Liver (tissue), 8 donors: ENCODE measurements at regions not wholly inside any gene's neighbourhood (a gene's known extent, or its start where the extent isn't known, plus 50 kb on each side); places are given as distances from the start of the nearest gene placed in this dataset.

ENCODE experiments used
- DNase-seq: peaks from one replicate; pipeline ENCODE4 v3.0.0-alpha.2; 2017; ENCODE audit warnings: low spot score
- H3K27ac ChIP-seq, 2 donors: one replicate each; pipeline ENCODE4 v1.7.0; 2013; ENCODE audit warnings: inconsistent platforms in 2 of 2, low read length in 2 of 2, control low read depth in 1 of 2, low read depth in 1 of 2, mild to moderate bottlenecking in 1 of 2
- H3K27me3 ChIP-seq, 4 donors: one replicate each; pipeline versions ENCODE4 v1.6.1 to v1.7.0; 2013; ENCODE audit warnings: low read length in 3 of 4, inconsistent platforms in 1 of 4, mild to moderate bottlenecking in 1 of 4, moderate library complexity in 1 of 4; ENCODE audit not compliant: control insufficient read depth in 4 of 4, insufficient read depth in 4 of 4
- H3K36me3 ChIP-seq, 4 donors: one replicate each; pipeline versions ENCODE4 v1.6.1 to v1.7.0; 2013; ENCODE audit warnings: low read length in 3 of 4, mild to moderate bottlenecking in 3 of 4, low read depth in 1 of 4, moderate library complexity in 1 of 4; ENCODE audit not compliant: control insufficient read depth in 4 of 4, insufficient read depth in 3 of 4
- H3K4me1 ChIP-seq, 4 donors: one replicate each; pipeline versions ENCODE4 v1.6.1 to v1.7.0; 2013; ENCODE audit warnings: low read length in 3 of 4, mild to moderate bottlenecking in 3 of 4, moderate library complexity in 1 of 4; ENCODE audit not compliant: control insufficient read depth in 4 of 4, insufficient read depth in 4 of 4
- H3K4me3 ChIP-seq, 3 donors: one replicate each; pipeline versions ENCODE4 v1.6.1 to v1.7.0; 2013; ENCODE audit warnings: low read length in 3 of 3, control low read depth in 1 of 3, low read depth in 1 of 3, mild to moderate bottlenecking in 1 of 3
- H3K9ac ChIP-seq, 2 donors: one replicate each; pipeline ENCODE4 v1.7.0; 2013; ENCODE audit warnings: low read length in 2 of 2, mild to moderate bottlenecking in 2 of 2, moderate library complexity in 2 of 2, control low read depth in 1 of 2, low read depth in 1 of 2
- H3K9me3 ChIP-seq, 4 donors: one replicate each; pipeline versions ENCODE4 v1.6.1 to v1.7.0; 2013; ENCODE audit warnings: low read length in 3 of 4; ENCODE audit not compliant: control insufficient read depth in 4 of 4
- CTCF ChIP-seq: fragments of 150-350 bp; IDR thresholded peaks from 2 replicates; pipeline ENCODE4 v1.5.1; 2017; ENCODE audit warnings: improper control_type of control experiment, low read depth, low read length; ENCODE audit not compliant: missing input control
- FOXA1 ChIP-seq: IDR thresholded peaks from 2 replicates; pipeline ENCODE4 v1.6.1; 2016; ENCODE audit warnings: antibody characterized with exemption
- FOXA2 ChIP-seq: IDR thresholded peaks from 2 replicates; pipeline ENCODE4 v1.6.1; 2016; ENCODE audit warnings: antibody characterized with exemption
- GABPA ChIP-seq, 2 donors: IDR thresholded peaks in 1 of 2; conservative IDR thresholded peaks in 1 of 2; 2 replicates each; pipeline ENCODE4 v1.6.1; 2016; ENCODE audit warnings: antibody characterized with exemption in 2 of 2, mild to moderate bottlenecking in 1 of 2, moderate library complexity in 1 of 2
- HNF4A ChIP-seq, 2 donors: conservative IDR thresholded peaks; 2 replicates each; pipeline ENCODE4 v1.6.1; 2016; ENCODE audit warnings: antibody characterized with exemption in 2 of 2, mild to moderate bottlenecking in 2 of 2
- JUND ChIP-seq, 2 donors: IDR thresholded peaks; 2 replicates each; pipeline ENCODE4 v1.6.1; 2016; ENCODE audit warnings: antibody characterized with exemption in 2 of 2
- NR2F2 ChIP-seq: IDR thresholded peaks from 2 replicates; pipeline ENCODE4 v1.6.1; 2016; ENCODE audit warnings: antibody characterized with exemption
- RAD21 ChIP-seq, 2 donors: IDR thresholded peaks; 2 replicates each; pipeline ENCODE4 v1.6.1; 2016; ENCODE audit warnings: antibody characterized with exemption in 2 of 2, mild to moderate bottlenecking in 2 of 2
- RXRA ChIP-seq, 2 donors: IDR thresholded peaks; 2 replicates each; pipeline ENCODE4 v1.6.1; 2017 to 2018; ENCODE audit warnings: antibody characterized with exemption in 2 of 2, mild to moderate bottlenecking in 1 of 2
- YY1 ChIP-seq: IDR thresholded peaks from 2 replicates; pipeline ENCODE4 v1.6.1; 2016; ENCODE audit warnings: antibody characterized with exemption, mild to moderate bottlenecking
- ZBTB33 ChIP-seq: IDR thresholded peaks from 2 replicates; pipeline ENCODE4 v1.6.1; 2016; ENCODE audit warnings: antibody characterized with exemption
- WGBS: extraction: QIAGEN DNeasy Blood & Tissue Kit; methylation state at CpG from one replicate; pipeline ENCODE4 v1.1.7; 2013; 5-methylcytosine and 5-hydroxymethylcytosine counted together
- TF ChIP-seq, protein P1 (sequence below): IDR thresholded peaks from 2 replicates; pipeline ENCODE4 v1.6.1; 2016; ENCODE audit warnings: antibody characterized with exemption, mild to moderate bottlenecking
- TF ChIP-seq, protein P2 (sequence below): IDR thresholded peaks from 2 replicates; pipeline ENCODE4 v1.6.1; 2016; ENCODE audit warnings: antibody characterized with exemption
- TF ChIP-seq, protein P3 (sequence below): IDR thresholded peaks from 2 replicates; pipeline ENCODE4 v1.6.1; 2016; ENCODE audit warnings: antibody characterized with exemption
- donor health status: healthy.
- donor health status: healthy.
- donor health status: healthy.
- donor health status: healthy.
- donor health status: healthy.

DNA sequence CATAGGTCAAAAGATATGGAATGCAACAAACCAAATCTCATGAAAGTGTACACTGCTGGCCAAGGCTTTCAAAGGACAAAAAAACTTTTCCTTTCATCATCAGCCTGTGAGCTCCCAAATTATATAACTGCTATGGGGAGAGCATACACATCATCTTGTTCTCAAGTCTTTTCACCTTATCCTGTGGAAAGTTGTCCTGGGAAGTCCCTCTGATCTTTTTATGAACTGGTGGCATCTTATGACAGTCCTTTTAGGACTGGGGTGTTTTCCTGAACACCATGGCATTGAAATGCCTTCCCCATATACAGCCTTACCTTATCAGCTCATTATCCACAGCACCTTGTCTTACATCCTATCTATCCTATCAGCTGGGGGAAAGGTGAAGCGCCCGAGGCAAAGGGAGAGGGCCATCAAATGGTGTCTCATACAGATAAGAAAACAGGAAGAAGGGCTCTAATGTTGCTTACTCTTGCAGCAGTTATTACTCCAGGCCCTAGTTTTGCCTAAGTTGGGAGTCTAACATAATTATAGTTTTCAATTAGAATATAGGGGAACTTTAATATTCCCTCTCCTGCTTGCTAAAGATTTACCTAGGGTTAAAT, 61.5 kb upstream of the GOLIM4 start (continued):
- TF ChIP-seq, protein P1, sequence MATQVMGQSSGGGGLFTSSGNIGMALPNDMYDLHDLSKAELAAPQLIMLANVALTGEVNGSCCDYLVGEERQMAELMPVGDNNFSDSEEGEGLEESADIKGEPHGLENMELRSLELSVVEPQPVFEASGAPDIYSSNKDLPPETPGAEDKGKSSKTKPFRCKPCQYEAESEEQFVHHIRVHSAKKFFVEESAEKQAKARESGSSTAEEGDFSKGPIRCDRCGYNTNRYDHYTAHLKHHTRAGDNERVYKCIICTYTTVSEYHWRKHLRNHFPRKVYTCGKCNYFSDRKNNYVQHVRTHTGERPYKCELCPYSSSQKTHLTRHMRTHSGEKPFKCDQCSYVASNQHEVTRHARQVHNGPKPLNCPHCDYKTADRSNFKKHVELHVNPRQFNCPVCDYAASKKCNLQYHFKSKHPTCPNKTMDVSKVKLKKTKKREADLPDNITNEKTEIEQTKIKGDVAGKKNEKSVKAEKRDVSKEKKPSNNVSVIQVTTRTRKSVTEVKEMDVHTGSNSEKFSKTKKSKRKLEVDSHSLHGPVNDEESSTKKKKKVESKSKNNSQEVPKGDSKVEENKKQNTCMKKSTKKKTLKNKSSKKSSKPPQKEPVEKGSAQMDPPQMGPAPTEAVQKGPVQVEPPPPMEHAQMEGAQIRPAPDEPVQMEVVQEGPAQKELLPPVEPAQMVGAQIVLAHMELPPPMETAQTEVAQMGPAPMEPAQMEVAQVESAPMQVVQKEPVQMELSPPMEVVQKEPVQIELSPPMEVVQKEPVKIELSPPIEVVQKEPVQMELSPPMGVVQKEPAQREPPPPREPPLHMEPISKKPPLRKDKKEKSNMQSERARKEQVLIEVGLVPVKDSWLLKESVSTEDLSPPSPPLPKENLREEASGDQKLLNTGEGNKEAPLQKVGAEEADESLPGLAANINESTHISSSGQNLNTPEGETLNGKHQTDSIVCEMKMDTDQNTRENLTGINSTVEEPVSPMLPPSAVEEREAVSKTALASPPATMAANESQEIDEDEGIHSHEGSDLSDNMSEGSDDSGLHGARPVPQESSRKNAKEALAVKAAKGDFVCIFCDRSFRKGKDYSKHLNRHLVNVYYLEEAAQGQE, result no peak
- TF ChIP-seq, protein P2, sequence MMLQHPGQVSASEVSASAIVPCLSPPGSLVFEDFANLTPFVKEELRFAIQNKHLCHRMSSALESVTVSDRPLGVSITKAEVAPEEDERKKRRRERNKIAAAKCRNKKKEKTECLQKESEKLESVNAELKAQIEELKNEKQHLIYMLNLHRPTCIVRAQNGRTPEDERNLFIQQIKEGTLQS, result no peak
- TF ChIP-seq, protein P3, sequence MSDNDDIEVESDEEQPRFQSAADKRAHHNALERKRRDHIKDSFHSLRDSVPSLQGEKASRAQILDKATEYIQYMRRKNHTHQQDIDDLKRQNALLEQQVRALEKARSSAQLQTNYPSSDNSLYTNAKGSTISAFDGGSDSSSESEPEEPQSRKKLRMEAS, result no peak

- no peaks in the 10 kb centered on the region for H3K4me1 ChIP-seq
- no peak overlapping the region for H3K9ac ChIP-seq
- H3K4me3 ChIP-seq, result no peak overlapping the region
- peaks cover 0 to 6% (median under 1%) of the 10 kb centered on the region in 4 donors for H3K9me3 ChIP-seq
- WGBS, result 77% methylated on average over 6 of the region's 6 CpGs
- H3K27me3 ChIP-seq, result no peaks in the 10 kb centered on the region
- no peak overlapping the region for H3K27ac ChIP-seq
- TF ChIP-seq YY1, result no peak
- no peak for DNase-seq
- no peaks in the 10 kb centered on the region for H3K36me3 ChIP-seq
Observed at GRCh38 chr3:168156479-168156878, 60.8 kb upstream of the GOLIM4 start.

DNA sequence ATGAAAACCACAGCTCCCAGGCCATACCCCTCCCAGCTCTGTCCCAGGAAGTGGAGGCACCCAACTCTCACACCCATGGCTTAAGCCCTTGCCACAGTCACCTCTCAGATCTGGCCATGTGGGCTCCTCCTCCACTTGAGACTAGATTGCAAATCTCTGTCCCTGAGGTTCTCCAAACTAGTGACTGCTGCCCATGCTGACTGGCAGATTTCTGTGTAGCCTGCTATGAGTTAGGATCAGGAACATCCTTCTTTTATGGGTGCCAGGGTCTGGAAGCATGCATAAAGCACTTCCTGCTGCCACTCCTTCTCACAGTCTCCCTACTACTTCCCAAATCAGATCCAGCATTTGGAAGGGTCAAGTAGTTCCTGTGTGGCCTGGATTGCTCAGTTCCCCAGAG, 59.6 kb upstream of the GOLIM4 start:
- peaks cover 0 to 6% (median under 1%) of the 10 kb centered on the region in 4 donors for H3K9me3 ChIP-seq
- H3K9ac ChIP-seq, result no peak overlapping the region
- DNase-seq, result no peak
- H3K4me1 ChIP-seq, result no peaks in the 10 kb centered on the region
- no peak overlapping the region for H3K4me3 ChIP-seq
- TF ChIP-seq RAD21 (IDR thresholded peaks at IDR 0.05) (no peak), HNF4A (conservative IDR thresholded peaks at IDR 0.05) (no peak), NR2F2 (no peak), GABPA (IDR thresholded peaks at IDR 0.05 in 1 of 2, conservative IDR thresholded peaks at IDR 0.05 in 1 of 2) (no peak)
- H3K27me3 ChIP-seq, result no peaks in the 10 kb centered on the region
- H3K36me3 ChIP-seq, result no peaks in the 10 kb centered on the region
- no peak overlapping the region for H3K27ac ChIP-seq

DNA sequence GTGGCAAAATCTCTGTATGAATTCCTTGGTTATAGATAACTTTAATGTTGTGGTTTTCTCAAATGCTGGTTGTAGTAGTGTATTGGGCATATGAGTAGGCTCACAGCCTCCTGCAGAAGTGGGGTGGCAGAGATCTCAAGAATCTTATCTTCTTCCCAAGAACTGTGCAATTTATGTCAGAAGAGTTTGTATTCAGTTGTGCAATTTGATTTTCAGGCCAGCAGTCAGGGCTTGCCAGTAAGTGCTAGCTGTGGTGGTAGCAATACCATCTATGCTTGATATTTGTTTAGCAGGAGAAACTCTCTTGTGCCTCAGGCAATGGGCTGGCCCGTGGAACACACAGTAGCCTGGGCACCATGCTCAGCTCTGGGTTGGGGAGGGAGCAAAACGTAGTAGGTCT, 58.4 kb upstream of the GOLIM4 start:
- H3K9me3 ChIP-seq, result peaks cover 0 to 6% (median under 1%) of the 10 kb centered on the region in 4 donors
- no peak overlapping the region for H3K27ac ChIP-seq
- WGBS, result 75% methylated on average over 2 of the region's 2 CpGs
- H3K36me3 ChIP-seq, result no peaks in the 10 kb centered on the region
- TF ChIP-seq, protein P1, result no peak
- TF ChIP-seq FOXA1, result no peak
- no peak for TF ChIP-seq GABPA (IDR thresholded peaks at IDR 0.05 in 1 of 2, conservative IDR thresholded peaks at IDR 0.05 in 1 of 2)
- no peak for TF ChIP-seq ZBTB33
- no peak for TF ChIP-seq CTCF
- no peak for TF ChIP-seq FOXA2
- TF ChIP-seq NR2F2, result no peak
- no peak for TF ChIP-seq RXRA (IDR thresholded peaks at IDR 0.05)
- TF ChIP-seq RAD21 (IDR thresholded peaks at IDR 0.05), result no peak
- TF ChIP-seq JUND (IDR thresholded peaks at IDR 0.05), result no peak
- no peaks in the 10 kb centered on the region for H3K4me1 ChIP-seq
- H3K9ac ChIP-seq, result no peak overlapping the region
- DNase-seq, result no peak
- no peaks in the 10 kb centered on the region for H3K27me3 ChIP-seq
- H3K4me3 ChIP-seq, result no peak overlapping the region
